Activated effector memory CD4-positive, alpha-beta T cell treated with Interleukin-2 at 50 U/mL for 16 hours (primary cell): ENCODE measurements at regions not wholly inside any gene's neighbourhood (a gene's known extent, or its start where the extent isn't known, plus 50 kb on each side); places are given as distances from the start of the nearest gene placed in this dataset.

Source experiments
- DNase-seq: peaks from one replicate; pipeline ENCODE4 v3.0.0-alpha.2; 2020

DNA sequence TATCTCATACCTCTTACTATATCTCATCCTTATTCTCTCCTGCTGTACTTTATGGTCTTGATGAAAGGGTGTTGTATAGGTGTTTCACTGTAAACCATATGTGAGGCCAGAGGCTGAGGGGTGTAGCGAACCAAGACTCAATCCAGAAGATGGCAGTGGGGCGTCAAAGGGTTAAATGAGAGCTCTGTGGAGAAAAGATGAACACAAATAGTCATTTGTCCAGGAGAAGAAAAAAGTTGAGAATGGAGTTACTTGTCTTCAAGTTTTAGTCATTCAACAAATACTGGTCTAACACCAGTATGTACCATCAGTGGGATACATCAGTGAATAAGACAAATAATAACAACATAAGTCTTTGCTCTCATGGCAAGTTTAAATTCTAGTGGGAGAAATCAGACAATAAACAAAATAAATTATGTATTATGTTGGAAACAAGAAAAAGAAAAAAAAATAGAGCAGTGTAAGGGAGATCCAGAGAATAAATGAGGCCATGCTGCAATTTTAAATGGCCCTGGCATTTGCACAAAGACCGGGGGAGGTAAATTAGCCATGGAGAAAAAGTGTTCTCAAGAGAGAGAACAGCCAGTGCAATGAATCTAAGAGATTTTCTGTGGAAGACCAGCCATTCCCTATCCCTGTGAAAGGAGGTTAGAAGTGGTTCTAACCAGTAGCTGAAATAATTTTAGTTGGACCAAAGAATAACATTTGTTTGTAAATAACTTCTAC, 77.0 kb upstream of the UMPS start:
- DNase-seq = no peak

DNA sequence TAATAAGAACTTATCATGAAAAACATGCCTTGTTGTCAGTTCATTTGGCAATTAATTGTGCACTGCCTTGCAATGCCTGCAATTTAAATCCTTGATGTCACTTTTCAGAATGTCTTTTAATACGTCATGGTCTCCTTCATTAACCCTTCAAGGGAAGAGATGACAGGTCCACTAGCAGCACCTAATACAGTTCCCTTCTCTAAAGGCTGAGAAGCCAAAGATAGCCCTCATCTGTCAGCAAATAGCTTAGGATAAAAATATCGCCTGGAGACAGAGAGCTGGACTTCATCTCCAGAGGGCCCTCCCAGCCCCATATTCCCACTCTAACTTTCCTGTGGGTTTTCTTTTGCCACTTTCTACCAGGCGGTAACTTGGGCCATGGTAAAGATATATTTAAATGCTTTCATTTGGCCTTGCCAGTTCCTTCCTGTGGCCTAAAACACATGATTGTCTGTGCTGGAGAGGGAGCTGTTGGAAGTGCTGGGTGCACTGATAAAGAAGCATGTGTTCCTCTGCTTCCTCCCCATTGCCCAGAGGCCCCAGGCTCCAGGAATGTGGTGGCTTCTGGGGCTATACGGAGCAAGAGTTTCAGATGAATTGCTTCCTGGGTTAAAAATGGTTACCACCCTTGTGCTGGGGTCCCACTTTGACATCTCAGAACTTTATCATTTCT, 76.3 kb upstream of the UMPS start:
- no peak for DNase-seq

DNA sequence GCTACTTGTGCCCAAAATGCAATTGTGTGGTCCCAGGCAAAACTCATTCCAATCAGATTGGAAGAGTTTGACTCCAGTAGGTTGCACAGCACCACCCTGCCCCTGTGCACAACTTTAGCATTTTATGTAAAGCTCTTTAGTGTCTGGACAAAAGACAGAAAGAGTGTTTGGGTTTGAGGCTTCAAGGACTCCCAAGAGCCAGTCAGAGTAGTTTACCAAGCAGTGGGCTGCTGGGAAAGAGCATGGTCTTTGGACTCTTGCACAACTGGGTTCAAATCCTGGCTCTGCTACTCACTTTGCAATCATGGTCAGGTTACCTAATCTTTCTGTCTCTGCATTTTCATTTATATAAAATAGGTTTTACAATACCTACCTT, 75.8 kb upstream of the UMPS start:
- no peak for DNase-seq

DNA sequence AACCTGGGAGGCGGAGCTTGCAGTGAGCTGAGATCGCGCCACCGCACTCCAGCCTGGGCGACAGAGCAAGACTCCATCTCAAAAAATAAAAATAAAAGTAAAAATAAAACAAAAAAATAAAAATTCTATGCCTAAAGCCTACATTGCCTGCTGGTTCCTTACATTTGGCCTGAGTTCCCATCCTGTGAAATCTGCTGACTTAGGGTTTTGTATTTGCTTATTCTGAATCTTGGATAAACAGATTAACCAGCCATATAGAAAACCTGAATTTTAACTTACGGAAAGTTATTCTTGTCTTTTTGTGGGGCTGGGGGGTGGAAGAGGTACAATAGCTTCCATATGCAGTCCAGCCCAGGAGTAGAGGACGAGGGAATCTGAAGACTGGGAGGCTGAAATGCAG, 73.7 kb upstream of the UMPS start:
- no peak for DNase-seq

DNA sequence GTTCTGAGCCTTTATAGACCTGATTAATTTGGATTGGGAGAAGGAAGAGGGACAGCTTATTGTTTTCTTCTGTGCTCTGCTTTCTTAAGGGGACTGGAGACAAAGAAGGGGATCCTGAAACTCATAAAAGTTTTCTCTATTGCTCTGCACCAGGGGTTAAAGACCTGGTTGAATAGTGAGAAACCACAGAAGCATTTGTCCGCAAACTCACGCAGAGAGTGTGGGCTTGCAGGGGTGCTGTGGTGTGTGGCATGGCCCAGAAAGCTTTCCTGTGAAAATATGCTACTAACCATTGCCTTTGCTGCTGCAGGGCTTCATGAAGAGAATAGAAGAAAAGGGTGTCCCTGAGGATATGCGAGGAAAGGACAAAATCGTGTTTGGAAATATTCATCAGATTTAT, 73.1 kb upstream of the UMPS start:
- no peak for DNase-seq

DNA sequence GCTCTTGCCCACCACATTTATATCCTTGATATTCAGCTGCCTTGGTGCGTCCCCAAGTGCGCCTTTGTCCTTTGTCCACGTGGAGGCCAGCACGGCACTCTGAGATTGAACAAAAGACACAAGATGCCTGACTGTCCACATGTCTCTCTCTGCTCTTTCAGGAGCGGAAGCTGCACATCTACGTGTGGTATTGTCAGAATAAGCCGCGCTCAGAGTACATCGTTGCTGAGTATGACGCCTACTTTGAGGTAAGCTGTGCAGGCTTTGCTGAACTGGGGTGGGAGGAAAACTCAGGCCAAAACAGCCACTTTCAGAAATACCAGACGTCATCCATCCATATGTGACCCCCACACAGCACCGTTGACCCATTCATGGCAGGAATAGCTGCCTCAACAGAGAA, 72.0 kb upstream of the UMPS start:
- no peak for DNase-seq

DNA sequence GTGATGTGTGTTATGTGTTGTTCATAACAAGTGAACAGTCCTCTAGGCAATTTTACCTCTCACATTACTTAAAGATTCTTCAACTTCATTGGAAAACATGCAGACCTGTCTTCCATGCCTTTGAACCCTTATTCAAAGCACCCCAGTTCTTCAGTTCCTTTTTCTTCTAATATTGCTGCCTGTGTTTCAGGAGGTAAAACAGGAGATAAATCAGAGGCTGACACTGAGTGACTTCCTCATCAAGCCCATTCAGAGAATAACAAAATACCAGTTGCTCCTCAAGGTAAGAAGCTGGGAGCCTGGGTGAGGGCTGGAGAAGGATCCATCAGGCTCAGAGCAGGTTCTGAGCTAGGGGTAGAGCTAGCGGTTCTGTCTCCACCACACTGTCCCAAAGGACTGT, 71.1 kb upstream of the UMPS start:
- no peak for DNase-seq

DNA sequence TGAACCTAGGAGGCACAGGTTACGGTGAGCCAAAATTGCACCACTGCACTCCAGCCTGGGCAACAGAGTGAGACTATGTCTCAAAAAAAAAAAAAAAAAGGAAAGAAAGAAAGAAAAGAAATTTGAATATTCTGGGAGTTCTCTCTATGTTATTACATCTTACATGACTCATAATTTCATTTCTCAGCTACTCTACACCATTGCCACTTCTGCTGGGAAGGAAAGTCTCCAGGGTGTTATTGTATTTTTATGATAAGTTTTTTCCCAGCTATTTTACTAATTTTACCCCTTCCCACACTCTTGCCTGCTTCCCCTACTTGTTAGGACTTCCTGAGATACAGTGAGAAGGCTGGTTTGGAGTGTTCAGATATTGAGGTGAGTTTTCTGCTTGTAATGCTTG, 69.7 kb upstream of the UMPS start:
- DNase-seq = no peak

DNA sequence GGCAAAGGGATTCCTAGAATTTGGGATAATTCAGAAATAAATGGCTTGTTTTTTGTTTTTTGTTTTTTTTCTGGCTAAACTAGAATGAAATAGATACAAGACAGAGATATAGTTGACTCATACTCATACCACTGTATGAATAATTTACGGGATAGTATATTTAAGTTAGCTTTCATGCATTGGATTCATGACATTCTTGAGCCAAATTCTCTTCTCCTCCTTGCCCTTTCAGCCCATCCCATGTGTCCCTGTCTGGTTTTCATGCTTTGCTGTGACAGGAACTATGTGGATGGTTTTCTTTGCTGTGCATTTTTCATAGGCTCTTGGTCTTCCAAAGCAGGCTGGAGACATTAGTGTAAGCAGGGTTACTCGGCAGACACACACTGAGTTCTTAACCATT, 66.6 kb upstream of the UMPS start:
- no peak for DNase-seq

DNA sequence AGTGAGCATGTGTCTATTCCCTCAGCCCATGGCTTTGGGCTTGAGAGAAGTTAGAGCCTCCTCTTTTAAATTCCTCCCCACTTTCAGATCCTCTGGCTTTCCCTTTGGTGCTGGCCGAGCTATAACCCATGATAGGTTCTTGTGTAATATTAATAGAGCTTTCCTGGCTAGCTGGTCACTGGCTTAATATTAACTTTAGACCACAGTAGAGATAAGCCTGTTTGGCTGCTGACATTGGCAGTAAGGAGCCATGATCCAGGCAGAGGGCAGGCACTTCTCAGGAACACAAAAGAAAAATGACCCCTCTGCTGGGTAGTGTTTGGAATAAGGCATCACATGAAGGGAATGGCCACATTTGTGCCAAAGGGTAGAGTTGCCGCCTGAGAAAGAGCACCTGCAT, 65.4 kb upstream of the UMPS start:
- no peak for DNase-seq

DNA sequence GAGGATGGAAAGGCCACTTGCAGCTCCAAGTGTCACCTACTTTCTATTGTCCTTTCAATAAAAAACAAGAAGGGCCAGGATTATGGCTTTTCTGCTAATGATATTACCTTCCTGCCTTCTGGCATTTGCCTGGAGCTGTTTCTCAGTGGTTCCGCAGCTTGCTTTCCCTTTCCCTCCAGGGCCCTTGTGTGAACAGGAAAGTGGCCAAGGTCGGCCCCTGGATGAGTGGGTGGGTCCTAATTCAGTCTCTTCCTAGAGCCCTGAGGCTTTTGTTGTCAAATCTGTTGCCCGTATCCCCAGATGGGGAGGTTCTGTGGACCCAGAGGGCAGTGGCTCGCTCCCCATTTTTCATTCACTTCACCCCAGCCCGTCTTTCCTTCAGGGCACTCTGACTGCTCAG, 64.2 kb upstream of the UMPS start:
- no peak for DNase-seq

DNA sequence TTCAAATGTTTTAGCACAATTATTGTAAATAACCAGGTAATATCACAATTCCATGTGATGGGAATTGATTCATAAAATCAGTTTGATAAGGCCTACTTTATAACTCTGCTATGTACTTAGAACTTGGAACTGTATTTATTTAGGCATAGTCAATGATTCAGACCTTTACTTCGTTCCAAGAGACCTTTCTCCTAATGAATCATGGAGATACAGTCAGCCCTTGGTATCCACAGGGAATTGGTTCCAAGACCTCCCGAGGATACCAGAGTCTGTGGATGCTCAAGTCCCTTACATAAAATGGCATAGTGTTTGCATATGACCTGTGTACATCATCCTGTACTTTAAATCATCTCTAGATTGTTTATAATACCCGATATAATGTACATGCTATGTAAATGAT, 60.8 kb upstream of the UMPS start:
- no peak for DNase-seq

DNA sequence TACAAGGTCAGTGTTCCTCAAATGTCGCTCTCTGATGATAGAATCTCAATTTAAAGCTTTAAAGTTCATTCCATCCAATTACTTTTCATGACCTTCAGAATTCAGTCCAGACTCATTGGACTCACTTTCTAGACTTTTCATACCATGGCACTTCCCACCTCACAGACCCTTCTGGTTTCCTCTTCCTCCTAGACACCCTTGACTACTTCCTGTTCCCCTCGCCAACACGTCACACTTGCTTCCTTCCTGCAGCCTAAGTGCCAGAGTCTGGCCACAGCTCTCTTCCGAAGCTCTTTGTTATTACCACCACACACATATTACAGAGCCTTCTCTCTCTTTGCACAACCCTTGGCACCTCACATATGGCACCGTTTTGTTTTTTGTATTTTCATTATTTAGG, 59.1 kb upstream of the UMPS start:
- no peak for DNase-seq

DNA sequence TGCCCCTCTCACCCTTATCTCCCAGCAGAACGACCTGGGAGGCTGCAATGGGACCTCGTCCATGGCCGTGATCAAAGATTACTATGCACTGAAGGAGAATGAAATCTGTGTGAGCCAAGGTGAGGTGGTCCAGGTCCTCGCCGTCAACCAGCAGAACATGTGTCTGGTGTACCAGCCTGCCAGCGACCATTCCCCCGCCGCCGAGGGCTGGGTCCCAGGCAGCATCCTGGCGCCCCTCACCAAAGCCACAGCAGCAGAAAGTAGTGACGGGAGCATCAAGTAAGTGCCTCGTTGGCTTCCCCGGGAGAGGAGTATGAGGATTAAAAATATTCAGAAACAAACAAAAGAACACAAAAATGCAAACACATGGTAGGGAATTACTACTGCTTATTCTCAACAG, 55.9 kb upstream of the UMPS start:
- DNase-seq = no peak

DNA sequence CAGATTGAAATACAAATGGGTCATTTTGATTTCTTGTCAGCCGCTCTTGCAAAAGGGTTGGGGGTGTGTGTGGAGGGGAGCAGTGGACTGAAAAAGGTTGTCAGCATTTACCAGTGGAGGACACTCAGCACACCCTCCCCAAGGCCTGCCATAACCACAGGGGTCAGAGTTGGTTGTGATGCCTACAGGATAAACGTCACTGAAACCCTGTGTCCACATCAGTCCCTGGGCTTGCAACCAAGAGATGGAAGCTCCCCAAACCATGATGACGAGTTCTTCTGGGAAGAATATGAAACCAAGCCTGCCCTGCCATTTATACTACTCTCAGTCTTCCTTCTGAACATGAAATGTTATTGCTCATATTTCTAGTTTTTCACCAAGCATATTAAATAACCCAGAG, 54.0 kb upstream of the UMPS start:
- DNase-seq = no peak

DNA sequence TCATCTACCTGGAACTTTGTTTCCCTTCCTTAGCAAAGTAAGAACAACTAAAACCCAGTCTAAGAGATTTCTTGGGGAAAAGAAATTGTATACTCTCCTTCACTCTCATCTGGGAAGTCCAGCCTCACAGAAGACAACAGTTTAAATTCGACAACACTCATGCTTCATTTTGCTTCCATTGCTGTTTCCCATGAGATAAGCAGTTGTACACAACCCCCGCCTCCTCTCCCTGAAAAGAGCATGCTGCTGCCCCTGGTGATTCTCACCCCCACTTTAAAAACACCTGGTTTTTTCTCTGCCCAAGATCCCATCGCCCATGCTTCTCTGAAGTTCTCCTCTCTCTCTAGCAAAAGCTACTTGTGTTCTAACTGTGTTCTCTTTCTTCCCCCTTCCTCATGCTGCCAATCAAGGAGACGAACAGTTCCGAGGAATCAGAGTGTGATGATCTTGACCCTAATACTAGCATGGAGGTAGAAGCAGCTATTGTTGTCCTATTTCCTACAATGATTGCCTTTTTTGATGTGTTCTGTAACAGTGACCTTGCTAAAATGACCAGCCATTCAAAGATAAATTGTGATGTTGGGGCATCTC, 51.1 kb upstream of the UMPS start:
- DNase-seq = no peak
